ENCODE measurements at regions not wholly inside any gene's neighbourhood (a gene's known extent, or its start where the extent isn't known, plus 50 kb on each side); places are given as distances from the start of the nearest gene placed in this dataset.

- no peak for TF ChIP-seq CTCF (IDR thresholded peaks at IDR 0.05)
- no peak for TF ChIP-seq POLR2A (IDR thresholded peaks at IDR 0.05)
These were observed 273.7 kb upstream of the C1orf174 start for GRCh38 chr1:4173731-4174130.

Data from thyroid gland (tissue), 4 donors.